Cardiac fibroblast (primary cell): ENCODE measurements at regions not wholly inside any gene's neighbourhood (a gene's known extent, or its start where the extent isn't known, plus 50 kb on each side); places are given as distances from the start of the nearest gene placed in this dataset.

ENCODE experiments used
- DNase-seq, 2 donors: peaks; one replicate each; pipeline versions ENCODE4 v3.0.0 to v3.0.0-alpha.2; 2010; ENCODE audit warnings: low read depth in 2 of 2
- H3K4me3 ChIP-seq, 2 donors: replicated peaks in 1 of 2; 1 replicate in 1 of 2; 2 replicates in 1 of 2; pipeline ENCODE4 v1.5.1; 2011; ENCODE audit warnings: low read depth in 2 of 2, low read length in 2 of 2, mild to moderate bottlenecking in 2 of 2, moderate library complexity in 1 of 2
- TF ChIP-seq, protein P1 (sequence below): IDR thresholded peaks from one replicate; pipeline ENCODE4 v1.5.1; 2011; ENCODE audit warnings: low read depth, mild to moderate bottlenecking, low read length, inconsistent platforms

DNA sequence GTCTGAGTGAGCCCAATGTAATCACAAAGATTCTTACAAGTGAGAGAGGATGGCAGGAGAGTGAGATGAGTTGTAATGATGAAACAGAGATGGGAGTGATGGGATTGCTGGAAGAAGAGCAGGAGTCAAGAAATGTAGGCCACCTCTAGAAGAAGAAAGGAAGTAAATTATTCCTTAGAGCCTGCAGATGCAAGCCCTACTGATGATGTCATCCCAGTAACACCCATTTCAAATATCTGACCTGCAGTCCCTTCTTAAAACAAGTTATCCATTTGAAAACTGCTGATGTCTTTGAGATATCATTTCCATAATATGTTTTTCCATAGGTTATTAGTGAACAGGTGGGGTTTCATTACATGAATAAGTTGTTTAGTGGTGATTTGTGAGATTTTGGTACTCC lies 888.0 kb upstream of the SLC39A10 start:
- no peak for DNase-seq
- TF ChIP-seq, protein P1, sequence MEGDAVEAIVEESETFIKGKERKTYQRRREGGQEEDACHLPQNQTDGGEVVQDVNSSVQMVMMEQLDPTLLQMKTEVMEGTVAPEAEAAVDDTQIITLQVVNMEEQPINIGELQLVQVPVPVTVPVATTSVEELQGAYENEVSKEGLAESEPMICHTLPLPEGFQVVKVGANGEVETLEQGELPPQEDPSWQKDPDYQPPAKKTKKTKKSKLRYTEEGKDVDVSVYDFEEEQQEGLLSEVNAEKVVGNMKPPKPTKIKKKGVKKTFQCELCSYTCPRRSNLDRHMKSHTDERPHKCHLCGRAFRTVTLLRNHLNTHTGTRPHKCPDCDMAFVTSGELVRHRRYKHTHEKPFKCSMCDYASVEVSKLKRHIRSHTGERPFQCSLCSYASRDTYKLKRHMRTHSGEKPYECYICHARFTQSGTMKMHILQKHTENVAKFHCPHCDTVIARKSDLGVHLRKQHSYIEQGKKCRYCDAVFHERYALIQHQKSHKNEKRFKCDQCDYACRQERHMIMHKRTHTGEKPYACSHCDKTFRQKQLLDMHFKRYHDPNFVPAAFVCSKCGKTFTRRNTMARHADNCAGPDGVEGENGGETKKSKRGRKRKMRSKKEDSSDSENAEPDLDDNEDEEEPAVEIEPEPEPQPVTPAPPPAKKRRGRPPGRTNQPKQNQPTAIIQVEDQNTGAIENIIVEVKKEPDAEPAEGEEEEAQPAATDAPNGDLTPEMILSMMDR, result no peak
- H3K4me3 ChIP-seq, result no peak overlapping the region

DNA sequence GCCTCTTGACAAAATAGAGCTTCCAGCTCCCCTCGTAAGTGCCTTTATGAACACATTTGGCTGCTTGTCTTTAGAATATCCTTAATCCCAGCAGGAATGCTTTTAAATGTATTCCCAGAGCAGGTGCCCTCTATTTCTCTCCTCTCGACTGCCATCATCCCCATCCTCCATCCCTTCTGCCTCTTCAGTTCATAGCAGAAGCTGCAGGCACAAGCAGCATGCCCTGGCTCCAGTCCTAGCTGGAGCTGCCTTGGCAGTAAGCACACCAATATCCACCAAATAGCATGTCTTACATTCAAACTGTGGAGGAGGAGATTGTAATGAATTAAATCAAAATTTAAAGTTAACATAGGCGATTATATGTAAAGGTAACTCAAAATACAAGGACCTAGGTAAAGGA lies 891.3 kb upstream of the SLC39A10 start:
- TF ChIP-seq, protein P1, result no peak
- DNase-seq, result no peak
- H3K4me3 ChIP-seq, result no peak overlapping the region

DNA sequence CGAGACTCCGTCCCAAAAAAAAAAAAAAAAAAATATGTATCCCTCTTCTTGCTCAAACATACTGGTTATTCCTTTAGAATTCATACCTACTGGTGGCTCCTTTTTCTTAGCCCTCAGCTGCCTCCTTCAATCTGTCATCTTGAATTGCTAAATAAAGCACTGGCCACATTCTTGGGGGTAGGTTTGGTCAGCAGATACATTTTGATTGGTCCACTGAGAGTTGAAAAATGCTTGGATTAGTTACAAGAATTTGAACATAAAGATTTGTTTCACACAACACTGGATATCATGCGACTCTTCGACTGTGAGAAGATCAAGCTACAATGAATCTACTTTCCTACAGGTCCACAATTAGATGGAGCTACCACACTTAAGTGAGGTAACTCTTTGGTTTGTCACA lies 906.1 kb upstream of the SLC39A10 start:
- TF ChIP-seq, protein P1, result no peak
- H3K4me3 ChIP-seq, result no peak overlapping the region
- no peak for DNase-seq

DNA sequence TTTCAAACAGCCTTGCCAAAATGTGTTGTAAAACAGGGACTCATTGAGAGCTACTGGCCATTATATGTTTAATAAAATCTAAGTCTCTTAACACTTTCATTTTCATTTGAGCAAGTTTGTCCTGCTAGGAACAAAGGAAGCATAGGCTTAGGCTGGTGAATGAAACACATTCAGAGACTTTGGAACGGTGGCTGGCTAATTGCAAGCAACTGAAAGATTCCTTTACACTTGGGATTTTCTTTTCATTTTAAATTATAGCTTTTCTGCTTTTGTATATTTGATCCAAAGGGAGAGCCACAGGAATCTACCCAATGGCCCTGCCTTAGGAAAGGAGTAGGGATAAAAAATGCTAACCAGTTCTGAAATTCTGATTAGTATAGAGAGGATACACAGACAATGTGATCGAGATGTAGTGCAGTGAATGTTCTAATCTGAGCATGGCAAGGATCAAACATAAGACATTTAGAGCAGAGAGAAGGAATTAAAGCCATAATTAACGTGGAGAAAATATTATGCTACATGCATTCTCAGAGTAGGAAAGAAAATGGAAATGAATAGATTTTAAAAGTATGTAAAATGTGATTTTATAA lies 911.4 kb upstream of the SLC39A10 start:
- H3K4me3 ChIP-seq, result no peak overlapping the region
- TF ChIP-seq, protein P1, result no peak
- DNase-seq, result no peak

DNA sequence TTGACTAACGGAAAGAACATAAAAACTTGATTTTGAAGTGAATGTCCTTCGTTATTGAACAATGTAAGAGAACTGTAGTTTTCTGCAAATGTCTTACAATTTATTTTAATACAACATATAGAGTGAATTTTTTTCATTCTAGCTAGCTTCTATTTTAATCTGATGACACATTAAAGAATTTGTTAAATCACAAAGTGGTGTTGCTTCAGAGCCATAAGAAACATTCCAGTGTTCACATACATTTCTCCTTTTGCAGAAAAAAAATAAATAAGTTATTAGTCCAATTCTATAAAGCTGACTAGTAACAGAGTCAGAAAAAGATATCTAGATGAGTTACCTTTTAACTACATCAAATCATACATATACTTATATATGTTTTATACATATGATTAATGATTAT lies 914.3 kb upstream of the SLC39A10 start:
- TF ChIP-seq, protein P1, result no peak
- H3K4me3 ChIP-seq, result no peak overlapping the region
- no peak for DNase-seq

DNA sequence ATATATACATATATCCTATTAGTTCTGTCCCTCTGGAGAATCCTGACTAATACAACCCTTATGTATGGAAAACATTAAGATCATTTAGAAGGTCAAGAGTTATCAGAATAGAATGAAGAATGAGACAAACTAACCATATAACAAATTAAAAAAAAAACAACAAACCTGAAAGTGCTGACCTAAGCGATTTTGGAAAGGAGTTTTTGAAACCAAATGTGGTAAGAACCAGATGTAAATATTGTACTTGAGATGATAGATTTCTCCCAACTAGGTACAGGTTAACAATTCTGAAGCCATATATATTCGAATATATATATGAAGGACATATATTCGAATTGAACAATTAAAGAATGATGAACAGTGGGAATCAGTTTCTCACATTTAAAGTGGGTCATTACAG lies 917.8 kb upstream of the SLC39A10 start:
- TF ChIP-seq, protein P1, result no peak
- no peak for DNase-seq
- no peak overlapping the region for H3K4me3 ChIP-seq
